Activated effector memory CD4-positive, alpha-beta T cell treated with Interleukin-2 at 50 U/mL for 16 hours (primary cell): ENCODE measurements at regions not wholly inside any gene's neighbourhood (a gene's known extent, or its start where the extent isn't known, plus 50 kb on each side); places are given as distances from the start of the nearest gene placed in this dataset.

Experiments
- DNase-seq: peaks from one replicate; pipeline ENCODE4 v3.0.0-alpha.2; 2020

DNA sequence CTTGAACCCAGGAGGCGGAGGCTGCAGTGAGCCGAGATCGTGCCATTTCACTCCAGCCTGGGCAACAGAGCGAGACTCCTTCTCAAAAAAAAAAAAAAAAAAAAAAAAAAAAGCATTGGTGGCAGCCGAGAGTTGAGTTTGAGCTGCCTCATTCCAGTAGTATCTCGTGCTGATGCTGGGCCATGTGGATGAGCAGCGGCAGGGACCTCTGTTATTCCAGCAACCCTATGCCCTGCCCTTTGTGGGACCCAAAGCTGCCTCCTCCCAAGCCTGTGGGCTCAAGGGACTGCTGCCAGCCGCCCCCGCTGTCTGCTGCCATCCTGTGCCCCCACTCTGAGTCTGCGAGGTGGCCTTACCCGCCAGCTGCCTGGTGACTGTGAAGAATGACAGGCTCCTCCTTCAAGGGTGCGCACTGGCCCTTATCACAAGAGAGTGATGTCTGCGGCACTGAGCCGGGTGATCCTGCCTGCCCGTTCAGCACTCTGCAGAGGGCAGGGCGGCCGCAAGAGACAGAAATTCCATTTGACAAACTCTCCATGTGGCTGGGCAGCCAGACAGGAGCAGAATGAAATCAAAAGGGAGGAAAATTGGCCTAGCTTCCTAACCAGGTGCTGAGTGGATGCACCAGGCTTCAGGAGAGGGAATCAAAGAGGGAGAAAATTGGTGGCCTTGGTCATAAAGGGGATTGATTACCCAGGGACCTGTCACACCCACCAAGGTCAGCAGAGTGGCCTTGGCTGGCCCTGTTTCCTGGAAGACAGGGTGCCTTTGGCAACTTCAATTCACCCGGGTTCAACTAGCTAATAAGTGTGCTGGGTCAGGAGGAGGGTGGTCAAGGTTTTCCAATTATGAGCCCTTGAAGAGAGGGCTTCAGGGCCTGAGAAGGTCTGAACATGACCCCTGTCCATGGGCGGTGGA is 65.3 kb upstream of the ZMIZ1 start:
- DNase-seq = no peak

DNA sequence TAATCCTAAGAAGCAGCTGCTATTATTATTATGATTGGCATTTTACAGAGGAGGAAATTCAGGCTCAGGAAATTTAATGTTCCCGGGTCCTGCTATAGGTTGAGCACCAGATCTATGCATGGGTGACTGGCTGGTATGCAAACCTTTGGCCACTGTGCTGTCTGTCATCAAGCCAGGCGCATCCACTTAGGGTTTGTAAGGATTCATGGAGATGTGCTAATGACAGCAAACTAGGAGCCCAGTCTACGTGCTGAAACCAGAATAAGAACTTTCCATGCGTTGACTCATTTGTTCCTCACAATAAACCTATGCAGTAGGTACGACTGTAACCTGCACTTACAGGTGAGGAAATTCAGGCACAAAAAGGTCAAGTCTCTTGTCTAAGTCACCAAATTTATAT is 64.5 kb upstream of the ZMIZ1 start:
- DNase-seq = no peak

DNA sequence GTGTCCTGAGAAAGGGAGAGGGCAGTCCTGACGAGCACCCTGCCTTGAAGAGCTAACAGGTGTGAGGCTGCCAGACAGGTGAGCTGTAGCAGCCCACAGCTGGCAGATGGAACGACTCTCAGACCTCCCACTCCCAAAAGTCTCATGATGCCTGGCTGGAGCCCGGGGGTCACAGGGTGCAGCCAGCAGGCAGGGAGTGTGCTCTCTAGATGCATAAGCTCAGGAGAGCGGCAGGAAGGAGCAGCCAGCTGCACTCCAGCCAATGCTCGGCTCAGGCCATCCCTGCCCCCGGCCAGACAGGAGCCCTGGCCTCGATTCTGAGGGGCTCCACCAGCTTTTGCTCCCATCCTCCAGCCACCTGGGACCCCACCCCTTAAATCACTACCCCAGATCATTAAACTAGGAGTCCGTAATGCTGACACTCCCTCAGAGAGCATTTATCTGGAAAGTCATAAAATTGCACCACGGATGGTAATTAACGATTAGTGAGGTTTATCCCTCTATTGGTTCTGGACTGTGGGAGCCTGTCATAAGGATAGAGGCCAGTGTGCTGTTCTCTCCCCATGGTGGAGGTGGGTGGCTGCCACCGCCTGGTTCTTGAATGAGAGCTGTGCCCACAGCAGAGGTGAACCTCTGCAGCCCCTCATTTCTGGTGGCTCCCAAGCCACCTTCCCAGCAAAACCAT is 63.5 kb upstream of the ZMIZ1 start:
- no peak for DNase-seq

DNA sequence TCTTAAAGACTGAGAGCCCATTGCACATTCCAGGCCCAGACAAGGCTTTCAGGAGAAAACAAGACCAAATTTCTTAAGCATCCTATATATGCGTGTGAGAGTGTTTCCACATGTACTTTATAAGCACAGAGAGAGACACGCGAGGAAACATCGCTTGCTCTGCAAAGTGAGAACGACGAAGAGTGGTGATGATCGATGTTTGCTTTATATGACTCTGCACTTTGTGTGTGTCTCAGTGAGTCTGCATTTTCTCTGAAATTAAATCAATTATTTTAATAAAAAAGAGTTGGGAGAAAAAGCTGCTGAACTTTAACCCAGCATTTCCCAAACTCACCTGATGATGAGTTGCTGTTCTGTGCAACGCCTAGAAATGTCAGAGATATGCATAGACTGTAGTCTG is 61.7 kb upstream of the ZMIZ1 start:
- DNase-seq = no peak

DNA sequence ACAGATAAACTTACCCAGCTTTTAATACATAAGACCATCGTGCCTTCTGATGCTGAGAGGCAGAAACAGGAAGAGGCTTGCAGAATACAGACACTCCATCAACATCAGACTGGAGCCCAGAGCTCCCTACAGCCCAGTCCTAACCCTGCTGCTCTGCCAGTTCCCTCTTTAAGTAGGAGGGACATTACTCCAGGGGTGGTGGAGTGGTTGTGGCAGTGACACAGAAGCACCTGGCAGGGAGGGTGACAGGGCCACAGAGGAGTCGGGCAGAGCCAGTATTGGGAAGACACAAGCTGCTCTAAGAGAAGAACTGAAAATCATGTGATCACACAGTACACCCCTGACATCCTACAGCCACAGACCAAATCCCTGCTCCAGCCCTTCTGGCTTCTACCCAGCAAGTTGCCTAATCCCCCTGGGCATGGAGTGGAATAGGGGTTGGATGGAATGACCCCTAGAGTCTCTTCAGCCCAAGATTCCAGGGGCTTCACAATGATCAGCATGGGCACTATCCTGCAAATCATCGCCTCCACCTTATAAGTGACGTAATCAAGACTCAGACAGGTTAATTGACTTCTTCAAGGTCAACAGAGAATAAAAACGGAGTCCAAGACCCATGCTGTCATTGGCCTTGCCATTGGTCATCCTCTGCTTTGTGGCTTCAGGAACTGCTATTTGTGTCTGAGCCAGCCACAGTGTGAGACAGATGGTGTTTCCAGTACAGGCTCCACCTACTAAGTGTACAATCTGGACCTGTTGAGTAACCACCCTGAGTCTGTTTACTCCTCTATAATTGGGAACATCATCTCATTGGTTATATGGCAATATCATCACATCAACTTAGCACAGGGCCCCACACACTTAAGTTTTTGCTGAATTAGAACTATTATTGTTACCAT is 61.1 kb upstream of the ZMIZ1 start:
- DNase-seq = no peak

DNA sequence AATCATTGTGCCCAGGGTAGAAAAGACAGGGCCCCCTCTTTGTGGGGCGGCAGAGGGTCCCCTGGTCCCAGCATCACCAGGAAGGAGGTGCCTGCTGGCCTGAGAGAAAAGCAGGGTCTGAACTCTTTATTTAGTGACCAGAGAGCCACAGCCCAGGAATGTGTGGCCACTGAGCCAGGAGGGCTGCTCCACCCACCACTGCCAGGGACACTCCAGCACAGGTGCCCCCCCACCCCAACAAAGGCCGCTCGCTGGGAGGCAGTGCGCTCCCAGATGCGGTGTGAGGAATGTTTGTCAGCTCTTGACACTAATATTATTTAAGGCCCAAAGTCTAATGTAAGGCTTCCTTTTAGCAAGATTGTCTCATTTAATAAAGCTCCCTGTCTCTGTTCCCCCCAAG is 59.6 kb upstream of the ZMIZ1 start:
- DNase-seq = no peak

DNA sequence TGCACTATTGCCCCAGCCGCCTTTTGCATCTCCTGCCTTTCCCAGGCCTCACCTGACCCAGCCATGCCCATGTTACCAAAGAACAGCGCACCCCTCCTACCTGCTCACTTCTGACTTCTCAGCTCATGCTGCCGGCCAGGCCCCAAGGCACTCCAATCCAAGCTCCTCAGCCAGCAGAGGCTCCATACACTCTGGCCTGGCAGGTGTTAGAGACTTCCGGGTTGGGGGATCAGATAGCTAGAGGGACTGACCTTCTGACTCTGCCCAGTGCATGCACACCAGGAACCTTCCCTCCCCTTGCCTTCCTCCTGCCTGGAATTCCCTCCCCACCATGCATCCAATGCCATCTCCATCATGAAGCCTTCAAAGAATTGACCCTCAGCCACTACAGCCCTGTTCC is 56.2 kb upstream of the ZMIZ1 start:
- DNase-seq = no peak

DNA sequence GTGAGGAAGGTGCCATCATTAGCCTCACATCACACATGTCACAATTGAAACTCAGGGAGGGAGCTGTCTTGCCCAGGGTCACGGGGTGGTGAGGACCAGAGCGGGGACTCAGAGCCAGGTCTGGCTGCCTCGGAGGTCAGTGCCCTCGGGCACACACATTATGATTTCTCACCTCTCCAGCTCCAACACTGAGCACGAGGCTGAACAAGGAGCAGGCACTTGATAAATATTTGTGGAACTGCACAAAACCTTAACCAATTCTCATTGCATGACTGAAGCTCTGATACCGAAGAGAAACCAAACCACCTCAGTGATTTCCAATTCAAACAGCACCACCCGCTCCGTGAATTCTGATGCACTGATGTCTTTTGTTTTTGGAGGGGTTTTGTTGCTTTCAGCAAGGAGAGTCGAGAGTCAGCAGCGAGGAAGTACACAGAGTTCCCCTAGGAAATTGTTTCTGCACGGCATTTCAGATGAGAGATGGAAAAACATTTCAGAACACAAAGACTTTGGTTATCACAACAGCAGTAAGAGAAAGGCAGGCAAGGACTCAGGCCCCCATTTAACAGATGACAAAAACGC is 55.3 kb upstream of the ZMIZ1 start:
- DNase-seq = no peak

DNA sequence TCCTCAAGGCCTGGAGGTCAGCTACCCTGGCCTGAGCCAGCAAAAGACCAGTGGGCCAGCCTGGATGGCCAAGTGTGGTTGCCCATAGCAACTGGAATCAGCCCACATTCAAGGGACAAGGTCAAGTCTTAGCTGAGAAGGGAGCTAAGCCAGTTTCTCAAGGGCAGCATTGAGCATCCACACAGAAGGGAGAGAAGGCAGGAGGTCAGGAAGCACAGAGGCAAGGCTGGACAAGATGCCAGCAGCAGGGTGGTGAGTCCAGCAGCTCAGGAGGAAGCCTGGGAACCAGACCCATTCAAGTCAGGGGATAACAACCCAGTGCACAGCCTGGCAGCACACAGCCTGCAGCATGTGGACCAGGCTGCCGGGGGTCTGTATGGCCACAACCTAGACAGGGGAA is 54.0 kb upstream of the ZMIZ1 start:
- DNase-seq = no peak

DNA sequence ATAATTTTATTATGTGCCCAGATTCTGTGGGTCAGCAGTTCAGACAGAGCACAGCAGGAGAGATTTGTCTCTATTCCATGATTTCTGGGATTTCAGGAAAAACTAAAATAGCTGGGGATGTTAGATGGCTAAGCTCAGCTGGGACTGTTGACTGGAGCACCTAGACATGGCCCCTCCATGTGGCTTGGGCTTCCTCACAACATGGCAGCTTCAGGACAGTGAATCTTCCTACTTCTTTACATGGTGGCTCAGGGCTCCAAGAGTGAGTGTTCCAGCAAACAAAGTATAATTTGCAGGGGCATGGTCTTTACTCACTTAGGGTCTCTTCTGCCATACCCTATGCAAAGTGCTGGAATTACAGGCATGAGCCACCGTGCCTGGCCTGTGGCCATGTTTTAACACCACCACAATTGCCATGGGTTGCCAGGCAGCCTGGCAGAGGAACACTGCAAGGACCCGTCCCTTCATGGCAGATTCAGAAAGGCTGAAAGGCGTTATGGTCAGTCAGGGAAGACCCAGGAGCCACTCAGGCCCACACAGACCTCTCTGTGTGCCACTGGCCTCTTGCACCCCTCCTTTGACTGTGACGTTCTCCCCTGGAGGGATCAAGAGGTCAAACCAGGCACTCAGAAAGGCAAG is 50.8 kb upstream of the ZMIZ1 start:
- no peak for DNase-seq

DNA sequence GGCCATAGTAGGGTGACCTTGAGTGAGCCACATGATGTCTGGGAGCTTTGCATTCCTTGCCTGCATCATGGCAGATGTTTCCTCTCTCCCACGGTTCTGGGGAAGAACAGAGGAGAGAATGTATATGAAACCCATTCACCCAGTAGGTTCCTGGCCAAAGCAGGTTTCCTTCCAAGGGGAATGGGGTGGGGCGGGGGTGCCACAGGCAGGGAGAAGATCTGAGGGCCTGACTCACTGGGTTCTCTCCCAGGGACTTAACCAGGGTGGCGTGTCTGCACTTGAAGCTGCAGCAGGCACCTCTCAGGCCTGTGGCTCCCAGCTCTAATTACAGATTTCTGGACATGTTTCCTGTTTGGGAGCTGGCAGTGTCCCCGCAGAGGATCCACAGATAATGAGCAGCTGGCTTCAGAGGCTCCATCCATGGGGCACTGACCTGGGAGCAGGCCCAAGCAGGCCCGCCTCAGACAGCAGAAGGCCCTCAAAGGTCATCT is 50.2 kb upstream of the ZMIZ1 start:
- DNase-seq = no peak
